Fibroblast of pulmonary artery (primary cell): ENCODE measurements at regions not wholly inside any gene's neighbourhood (a gene's known extent, or its start where the extent isn't known, plus 50 kb on each side); places are given as distances from the start of the nearest gene placed in this dataset.

ENCODE experiments used
- DNase-seq: peaks from one replicate; pipeline ENCODE4 v3.0.0-alpha.2; 2010; ENCODE audit warnings: low read depth
- H3K4me3 ChIP-seq: replicated peaks from 2 replicates; pipeline ENCODE4 v1.5.1; 2011; ENCODE audit warnings: low read depth, mild to moderate bottlenecking, control low read depth, low read length, moderate library complexity
- CTCF ChIP-seq: IDR thresholded peaks from 2 replicates; pipeline ENCODE4 v1.5.1; 2011; ENCODE audit warnings: mild to moderate bottlenecking, control low read depth, low read length, inconsistent platforms; ENCODE audit errors: missing control alignments

GRCh38 chr2:234420408-234420807 lies 76.5 kb downstream of the ARL4C start:
- no peak for DNase-seq
- no peak overlapping the region for H3K4me3 ChIP-seq
- TF ChIP-seq CTCF = no peak

GRCh38 chr2:234419726-234420125 lies 77.2 kb downstream of the ARL4C start:
- no peak overlapping the region for H3K4me3 ChIP-seq
- no peak for DNase-seq
- no peak for TF ChIP-seq CTCF

- H3K4me3 ChIP-seq = no peak overlapping the region
- DNase-seq = no peak
- TF ChIP-seq CTCF = no peak
These were observed 81.2 kb downstream of the ARL4C start for GRCh38 chr2:234415706-234416105.

GRCh38 chr2:234414596-234414995 lies 82.3 kb downstream of the ARL4C start:
- no peak for DNase-seq
- TF ChIP-seq CTCF = no peak
- H3K4me3 ChIP-seq = no peak overlapping the region

GRCh38 chr2:234412726-234413125 lies 84.2 kb downstream of the ARL4C start:
- TF ChIP-seq CTCF = no peak
- no peak overlapping the region for H3K4me3 ChIP-seq
- DNase-seq = peak; percentile 38

GRCh38 chr2:234411793-234412192 lies 85.1 kb downstream of the ARL4C start:
- no peak for DNase-seq
- H3K4me3 ChIP-seq = no peak overlapping the region
- no peak for TF ChIP-seq CTCF

- no peak for TF ChIP-seq CTCF
- no peak for DNase-seq
- H3K4me3 ChIP-seq = no peak overlapping the region
These were observed 86.4 kb downstream of the ARL4C start for GRCh38 chr2:234410526-234410925.
